ENCODE measurements at regions not wholly inside any gene's neighbourhood (a gene's known extent, or its start where the extent isn't known, plus 50 kb on each side); places are given as distances from the start of the nearest gene placed in this dataset.

GRCh38 chr12:89081719-89082369, 270.5 kb downstream of the DUSP6 start:
- no peaks in the 10 kb centered on the region for H3K9me3 ChIP-seq
- no peak for TF ChIP-seq CTCF (IDR thresholded peaks at IDR 0.05)
- H3K4me1 ChIP-seq = no peaks in the 10 kb centered on the region
- intact Hi-C loops (cut with DNase I) = no loop called here
- no peak for DNase-seq (ENCODE audit: low spot score in 2 of 2)
- no peak overlapping the region for H3K4me3 ChIP-seq
- H3K27me3 ChIP-seq = no peaks in the 10 kb centered on the region
- no peaks in the 10 kb centered on the region for H3K36me3 ChIP-seq
- H3K27ac ChIP-seq = no peak overlapping the region

DNA sequence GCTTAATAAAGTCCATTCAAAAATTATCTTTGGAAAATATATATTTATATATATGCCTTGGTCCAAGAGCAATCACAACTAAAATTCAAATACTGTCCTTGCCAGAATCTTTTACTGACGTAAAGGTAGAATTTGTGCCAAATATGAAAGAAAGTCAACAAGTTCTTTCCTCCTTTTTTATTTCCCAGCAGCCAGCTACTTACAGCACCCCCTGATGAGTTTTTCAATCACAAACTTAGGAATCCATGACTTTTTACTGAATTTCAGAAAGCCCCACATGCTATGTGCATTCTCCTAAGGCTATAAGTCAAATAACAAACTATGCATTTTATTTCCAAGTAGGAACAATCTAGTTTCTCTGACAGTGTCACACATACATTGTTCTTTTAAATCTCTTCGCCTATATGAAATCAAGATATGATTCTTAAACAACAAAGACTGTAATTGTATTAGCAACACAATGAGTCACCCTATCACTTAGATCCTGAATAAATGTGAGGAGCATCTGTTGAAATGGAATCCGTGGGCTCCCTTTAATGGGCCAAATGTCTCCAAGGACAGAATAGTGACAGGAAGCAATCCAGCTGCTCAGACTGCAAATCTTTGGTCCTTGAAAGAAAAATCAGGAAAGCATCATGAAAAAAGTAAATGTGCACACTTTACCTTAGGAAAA, 271.4 kb downstream of the DUSP6 start:
- H3K36me3 ChIP-seq = no peaks in the 10 kb centered on the region
- TF ChIP-seq CTCF (IDR thresholded peaks at IDR 0.05) = no peak
- no peak for DNase-seq (ENCODE audit: low spot score in 2 of 2)
- H3K9me3 ChIP-seq = no peaks in the 10 kb centered on the region
- H3K4me3 ChIP-seq = no peak overlapping the region
- no peaks in the 10 kb centered on the region for H3K27me3 ChIP-seq
- intact Hi-C loops (cut with DNase I) = no loop called here
- no peak overlapping the region for H3K27ac ChIP-seq
- H3K4me1 ChIP-seq = no peaks in the 10 kb centered on the region

- TF ChIP-seq CTCF (IDR thresholded peaks at IDR 0.05) = no peak
- DNase-seq (ENCODE audit: low spot score in 2 of 2) = no peak
- intact Hi-C loops (cut with DNase I) = no loop called here
These were observed 276.3 kb downstream of the DUSP6 start for GRCh38 chr12:89075880-89076540.

GRCh38 chr12:89073659-89074058, 278.6 kb downstream of the DUSP6 start:
- intact Hi-C loops (cut with DNase I) = no loop called here
- Histone ChIP-seq H3K27ac (no peak overlapping the region), H3K27me3 (no peaks in the 10 kb centered on the region), H3K4me1 (no peaks in the 10 kb centered on the region), H3K9me3 (no peaks in the 10 kb centered on the region), H3K4me3 (no peak overlapping the region), H3K36me3 (no peaks in the 10 kb centered on the region)
- TF ChIP-seq CTCF (IDR thresholded peaks at IDR 0.05) = no peak
- no peak for DNase-seq (ENCODE audit: low spot score in 2 of 2)

More at GRCh38 chr12:89075880-89076540, 276.3 kb downstream of the DUSP6 start:
- Histone ChIP-seq H3K27ac (no peak overlapping the region), H3K36me3 (no peaks in the 10 kb centered on the region), H3K9me3 (no peaks in the 10 kb centered on the region), H3K4me3 (no peak overlapping the region), H3K27me3 (no peaks in the 10 kb centered on the region), H3K4me1 (no peaks in the 10 kb centered on the region)

- Histone ChIP-seq H3K27me3 (no peaks in the 10 kb centered on the region), H3K36me3 (no peaks in the 10 kb centered on the region), H3K27ac (no peak overlapping the region), H3K4me3 (no peak overlapping the region), H3K9me3 (no peaks in the 10 kb centered on the region), H3K4me1 (no peaks in the 10 kb centered on the region)
- no peak for TF ChIP-seq CTCF (IDR thresholded peaks at IDR 0.05)
- no peak for DNase-seq (ENCODE audit: low spot score in 2 of 2)
- intact Hi-C loops (cut with DNase I) = no loop called here
These were observed 279.3 kb downstream of the DUSP6 start for GRCh38 chr12:89073027-89073398.
